Retina (tissue), 1 donor: ENCODE measurements at regions not wholly inside any gene's neighbourhood (a gene's known extent, or its start where the extent isn't known, plus 50 kb on each side); places are given as distances from the start of the nearest gene placed in this dataset.

ENCODE experiments used
- DNase-seq: peaks from one replicate; pipeline ENCODE4 v3.0.0-alpha.2; 2016

DNA sequence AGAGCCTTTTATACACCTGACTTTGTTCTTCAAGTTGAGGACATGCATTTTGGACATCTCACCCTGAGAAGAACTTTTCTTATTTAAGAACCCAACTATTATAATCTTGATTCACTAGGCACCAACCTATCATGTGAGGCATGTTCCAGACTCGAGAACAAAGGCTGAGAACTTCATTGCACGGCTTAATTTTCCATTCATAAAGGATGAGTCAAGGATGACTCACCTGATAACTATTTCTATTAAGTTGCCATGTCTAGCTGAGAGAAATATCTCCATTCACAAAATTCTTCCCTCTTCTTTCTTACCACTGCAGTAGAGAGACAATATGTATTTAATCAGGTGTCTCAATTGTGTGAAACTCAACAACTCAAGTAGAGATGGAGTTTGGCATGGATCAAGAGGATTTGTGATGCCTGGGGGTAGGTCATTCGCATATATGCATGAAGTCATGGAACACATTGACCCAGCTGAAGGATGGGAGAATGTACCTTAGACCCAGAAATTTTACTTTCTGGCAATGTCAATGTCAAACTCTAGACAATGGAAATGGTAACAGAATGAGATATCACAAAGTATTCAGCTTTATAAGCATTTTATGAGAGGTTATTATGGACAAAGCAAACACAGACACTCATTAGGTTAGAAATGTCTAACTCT is 173.2 kb upstream of the PRNP start:
- DNase-seq, result no peak

DNA sequence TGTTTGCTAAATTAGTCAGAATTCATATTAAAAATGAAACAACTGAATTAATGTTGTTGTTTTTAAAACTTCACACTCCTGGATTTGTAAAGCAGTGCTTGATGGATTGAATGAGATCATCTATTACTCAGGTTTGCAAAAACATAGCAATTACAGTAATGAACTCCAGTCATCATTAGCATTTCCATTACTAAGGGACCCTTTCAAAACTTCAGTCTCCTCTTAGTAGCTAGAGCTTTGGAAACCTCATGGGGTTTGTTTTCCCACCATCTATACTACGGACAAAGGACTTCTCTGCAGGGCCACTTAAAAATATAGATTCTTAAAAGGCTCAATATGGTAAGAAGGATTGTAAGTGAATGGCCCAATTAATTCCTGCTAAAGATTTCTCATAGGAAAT is 174.5 kb upstream of the PRNP start:
- DNase-seq, result no peak

DNA sequence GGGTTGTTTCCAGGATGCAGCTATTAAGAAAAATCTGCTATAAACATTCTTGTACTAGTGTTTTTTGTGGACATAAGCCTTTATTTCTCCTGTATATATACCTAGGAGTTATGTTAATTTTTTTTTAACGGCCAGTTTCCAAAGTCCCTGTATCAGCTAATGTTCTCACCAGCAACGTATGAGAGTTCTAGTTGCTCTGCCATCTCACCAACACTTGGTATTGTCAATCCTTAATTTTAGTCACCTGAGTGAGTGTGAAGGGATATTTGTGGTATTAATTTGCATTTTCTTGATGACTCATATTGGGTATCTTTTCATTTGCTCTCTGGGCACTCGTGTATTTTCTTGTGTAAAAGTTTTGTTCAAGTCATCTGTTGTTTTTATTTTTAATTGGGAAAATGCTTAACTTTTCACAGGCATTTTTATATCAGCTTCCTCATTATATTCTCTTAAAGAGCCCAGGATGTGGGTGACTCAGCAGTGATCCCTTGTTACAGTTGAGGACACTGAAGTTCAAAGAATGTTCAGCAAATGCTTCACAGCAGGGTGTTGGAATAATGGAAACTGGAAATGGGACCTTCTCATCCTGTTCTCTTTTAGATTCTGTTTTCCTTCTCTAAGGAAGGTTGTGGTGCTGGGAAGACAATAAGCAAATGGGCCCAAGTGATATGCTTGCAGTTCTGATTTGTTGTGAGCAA is 176.3 kb upstream of the PRNP start:
- no peak for DNase-seq

DNA sequence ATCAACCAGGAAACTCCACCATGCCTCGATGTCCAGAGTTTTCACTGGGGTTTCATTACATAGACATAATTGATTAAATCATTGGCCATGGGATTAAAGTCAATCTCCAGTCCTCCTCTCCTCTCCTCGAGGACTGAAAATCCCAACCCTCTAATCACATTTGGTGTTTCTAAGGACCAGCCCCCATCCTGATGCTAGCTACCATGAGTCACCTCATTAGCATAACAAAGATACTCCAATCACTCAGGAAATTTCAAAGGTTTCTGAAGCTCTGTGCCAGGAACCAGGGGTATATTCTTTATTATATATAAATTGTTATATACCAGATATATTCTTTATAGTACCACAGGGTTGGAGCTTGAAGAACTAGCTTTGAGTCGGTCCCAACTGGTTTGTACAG is 177.5 kb upstream of the PRNP start:
- no peak for DNase-seq

DNA sequence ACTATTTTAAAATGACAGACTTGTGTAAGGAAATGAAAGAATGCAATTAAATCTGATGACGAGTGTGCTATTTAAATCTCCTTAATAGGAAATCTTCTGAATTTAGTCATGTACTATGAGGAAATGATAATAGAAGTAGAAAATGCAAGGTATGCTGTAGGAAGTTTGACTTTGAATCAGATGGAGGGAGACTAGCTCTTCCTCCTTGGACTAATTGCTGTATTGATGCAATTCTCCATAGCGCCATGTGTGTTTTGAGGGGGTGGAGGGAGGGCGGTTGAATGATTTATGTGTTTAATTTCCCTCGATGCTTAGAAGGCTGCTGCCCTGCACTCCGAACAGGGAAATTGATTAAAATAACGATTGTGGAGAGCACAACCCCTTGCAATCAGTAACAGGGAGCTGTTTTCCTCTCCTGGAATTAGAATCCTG is 179.0 kb upstream of the PRNP start:
- no peak for DNase-seq

DNA sequence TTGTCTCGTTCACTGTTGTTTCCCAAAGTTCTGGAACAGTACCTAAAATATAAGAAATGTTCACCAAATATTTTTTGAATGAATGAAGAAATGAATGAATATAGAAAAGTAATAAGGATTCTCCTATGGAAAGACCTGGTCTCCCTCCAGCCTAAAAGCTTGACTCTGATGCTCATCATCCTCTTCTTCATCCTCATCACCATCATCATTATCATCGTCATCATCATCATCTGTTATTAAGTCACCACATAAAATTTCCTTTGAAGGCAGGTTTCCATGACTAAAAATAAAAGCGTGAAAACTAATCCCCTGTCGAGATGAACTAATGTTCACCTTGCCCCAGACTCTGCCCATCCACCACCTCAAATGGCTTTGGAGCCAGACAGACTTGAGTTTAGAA is 181.4 kb upstream of the PRNP start:
- DNase-seq, result no peak

DNA sequence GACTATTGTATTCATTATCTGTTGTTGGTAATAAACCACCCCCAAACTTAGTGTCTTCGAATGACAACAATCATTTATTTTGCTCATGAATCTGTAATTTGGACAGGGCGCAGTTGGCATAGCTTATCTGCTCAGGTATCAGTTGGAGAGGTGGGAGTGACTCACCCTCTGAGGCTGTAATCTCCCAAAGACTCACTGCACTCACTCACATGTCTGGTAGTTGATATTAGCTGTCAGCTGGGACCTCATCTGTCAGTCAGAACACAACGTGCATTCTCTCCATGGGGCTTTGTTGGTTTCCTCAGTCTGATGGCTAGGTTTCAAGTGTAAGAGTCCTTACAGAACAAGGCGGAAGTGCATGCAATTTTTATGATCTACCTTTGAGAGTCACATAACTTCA is 183.5 kb upstream of the PRNP start:
- no peak for DNase-seq

DNA sequence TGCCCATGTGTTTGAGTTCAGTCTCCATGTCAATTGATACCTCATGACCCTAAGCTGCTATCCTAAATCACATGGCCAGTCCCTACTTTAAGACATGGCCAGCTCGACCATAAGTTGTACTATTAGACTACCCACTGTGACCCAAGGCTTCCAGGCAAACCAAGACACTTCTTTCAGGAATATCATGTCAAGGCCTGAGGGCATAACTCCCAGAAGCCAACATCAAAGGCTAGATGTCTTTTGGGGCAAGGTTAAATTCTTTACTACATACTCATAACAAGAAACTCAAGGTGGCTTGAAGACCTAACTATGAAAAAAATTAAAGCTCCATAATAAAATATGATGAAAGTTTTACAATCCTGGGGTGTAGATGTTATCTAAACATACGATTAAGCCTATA is 192.9 kb upstream of the PRNP start:
- no peak for DNase-seq

DNA sequence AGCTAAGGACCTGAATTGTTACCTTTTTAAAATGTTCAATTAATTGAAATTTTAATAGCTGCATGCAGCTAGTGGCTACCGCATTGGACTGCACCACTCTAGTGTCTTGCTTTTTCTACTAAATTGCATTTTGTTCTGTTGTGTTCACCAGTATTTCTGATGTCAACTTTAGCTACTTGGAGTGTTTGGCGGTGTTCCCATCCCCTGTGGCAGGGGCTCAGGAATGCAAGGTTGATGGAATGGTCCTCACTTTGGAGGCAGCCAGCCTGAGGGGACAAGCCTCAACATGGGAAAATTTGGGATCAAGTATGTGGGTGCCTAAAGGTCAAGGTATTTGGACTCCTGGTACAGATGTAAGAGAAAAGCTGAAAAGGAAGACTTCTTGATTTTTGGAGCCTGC is 194.6 kb upstream of the PRNP start:
- DNase-seq, result no peak

DNA sequence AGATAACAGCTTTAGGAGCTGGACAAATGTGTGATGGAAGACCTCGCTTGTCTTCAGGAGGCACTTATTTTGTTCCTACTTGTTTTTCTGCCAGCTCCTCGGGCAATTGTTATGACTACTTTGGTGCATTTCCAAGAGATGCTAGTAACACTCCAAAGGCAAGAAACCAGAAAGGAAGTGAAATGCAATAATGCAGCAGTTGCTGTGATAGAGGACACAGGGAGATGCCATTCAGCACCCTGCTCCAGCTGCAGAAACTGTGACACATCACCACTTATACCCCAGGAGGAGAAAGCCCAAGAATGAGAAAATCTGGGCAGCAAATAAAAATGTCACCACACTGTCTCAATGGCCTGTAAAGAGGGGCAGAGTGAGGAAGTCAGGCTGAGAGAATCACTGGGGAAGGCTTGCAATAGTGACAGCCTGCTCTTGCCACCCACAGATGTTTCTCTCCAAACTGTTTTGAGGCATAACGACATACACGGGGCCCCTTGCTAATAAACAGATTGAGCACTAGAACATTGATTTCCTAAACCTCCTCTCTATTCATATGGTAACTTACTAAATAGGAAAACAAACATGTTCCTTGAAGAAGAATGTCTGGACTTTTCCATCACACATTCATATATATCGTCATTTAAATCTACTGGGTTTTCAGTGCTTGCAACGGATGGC is 195.5 kb upstream of the PRNP start:
- DNase-seq, result no peak

DNA sequence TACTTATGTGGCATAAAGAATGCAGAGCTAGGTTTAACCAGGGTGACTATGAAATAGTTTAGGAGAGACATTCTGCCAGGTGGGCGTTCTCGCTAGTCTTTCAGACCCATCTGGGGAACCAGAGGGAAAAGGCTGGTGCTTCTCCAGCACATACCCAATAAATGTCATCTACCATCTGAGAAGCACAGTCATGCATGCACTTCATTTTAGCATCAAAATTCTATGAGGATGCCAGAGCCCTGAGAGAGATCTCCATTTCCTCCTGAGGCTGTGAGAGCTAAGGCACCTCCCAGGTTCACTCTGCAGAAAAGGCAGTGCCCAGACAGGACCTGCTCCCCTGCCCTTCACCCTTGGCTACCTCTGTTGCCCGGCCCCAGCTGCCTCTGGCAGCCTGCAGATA is 196.2 kb upstream of the PRNP start:
- DNase-seq, result no peak

DNA sequence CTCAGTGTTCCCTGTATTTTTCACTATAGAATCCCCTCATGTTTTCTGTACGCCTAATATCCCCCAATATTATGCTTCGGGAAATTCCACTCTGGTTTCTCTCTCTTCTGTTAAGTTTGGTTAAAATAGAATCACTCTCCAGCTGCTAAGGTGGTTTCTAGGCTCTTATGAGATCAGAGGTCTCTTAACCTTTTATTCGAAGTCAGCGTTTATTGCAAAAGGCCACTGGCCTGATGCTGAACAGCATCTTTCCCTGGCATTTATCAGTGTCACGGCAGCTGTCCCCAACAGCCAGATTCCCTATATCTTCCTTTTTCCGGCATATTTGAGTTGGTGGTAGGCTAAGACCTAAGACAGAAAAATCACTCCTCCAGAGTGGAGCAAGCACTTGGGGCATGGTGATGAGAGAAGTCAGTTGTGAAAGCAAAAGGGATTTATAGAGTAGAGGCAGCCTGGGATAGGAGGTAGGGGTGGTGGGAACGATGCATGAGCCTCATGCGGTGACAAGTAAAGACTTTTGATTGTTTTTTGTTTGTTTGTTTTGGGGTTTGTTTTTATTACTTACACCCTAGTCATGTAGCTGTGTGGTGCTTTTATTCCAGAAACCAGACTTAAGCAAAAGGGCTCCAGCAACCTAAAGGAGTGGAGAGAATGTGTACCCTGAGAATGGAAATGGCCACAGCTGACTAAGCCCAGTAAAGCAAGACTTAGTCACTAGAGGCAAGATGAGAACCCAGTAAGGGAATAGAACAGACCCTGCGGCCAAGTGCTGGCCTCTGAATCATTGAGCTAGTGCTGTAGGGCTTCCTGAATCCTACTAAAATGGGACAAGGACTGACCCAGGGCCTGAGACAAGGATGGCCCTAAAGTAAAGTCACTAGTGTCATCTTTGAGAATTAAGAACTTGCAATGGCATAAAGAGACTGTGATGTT is 197.6 kb upstream of the PRNP start:
- DNase-seq, result no peak

DNA sequence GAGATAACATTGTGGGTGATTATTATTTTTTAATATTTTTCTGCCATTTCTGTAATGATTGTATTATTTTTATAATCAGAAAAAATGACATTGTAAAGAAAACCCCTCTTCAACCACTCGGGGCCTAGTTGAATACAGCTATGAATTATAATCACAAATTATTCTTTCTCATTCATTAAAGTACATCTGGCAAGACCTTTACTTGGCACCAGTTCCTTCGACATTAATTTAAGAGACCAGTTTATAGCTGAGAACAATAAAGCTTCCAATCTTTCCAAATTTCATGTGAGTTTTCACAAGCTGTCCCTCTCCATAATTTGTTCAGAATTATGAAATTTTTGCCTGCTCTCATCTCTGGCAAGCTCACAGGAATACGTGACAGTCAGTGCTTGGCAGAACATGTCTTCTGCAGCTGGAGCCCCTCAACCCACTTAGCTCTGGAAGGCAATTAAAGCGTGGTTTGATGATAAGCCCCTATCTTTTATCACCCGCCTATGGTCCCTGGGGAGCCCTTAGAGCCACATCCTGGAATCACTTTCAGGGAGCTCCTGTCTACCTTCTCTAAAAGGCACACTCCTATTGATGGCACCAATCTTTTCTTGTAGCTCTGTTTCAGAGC is 201.8 kb upstream of the PRNP start:
- no peak for DNase-seq

DNA sequence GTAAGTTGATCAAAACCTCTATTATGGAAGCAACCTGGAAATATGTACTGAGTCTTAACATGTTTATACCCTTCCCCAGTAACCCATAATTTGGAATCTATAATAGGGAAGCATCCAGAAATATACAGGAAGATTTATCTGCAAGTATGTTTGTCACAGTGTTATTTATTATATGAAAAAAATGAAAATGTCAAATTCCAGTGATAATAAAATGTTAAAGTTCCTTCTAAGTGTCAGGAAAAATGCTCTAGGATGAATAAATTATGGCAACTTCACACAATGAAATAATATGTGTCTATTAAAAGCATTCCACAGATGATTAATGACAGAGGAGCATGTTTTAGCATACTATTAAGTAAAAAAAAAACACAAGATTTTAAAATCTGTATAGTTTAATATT is 202.3 kb upstream of the PRNP start:
- DNase-seq, result no peak

DNA sequence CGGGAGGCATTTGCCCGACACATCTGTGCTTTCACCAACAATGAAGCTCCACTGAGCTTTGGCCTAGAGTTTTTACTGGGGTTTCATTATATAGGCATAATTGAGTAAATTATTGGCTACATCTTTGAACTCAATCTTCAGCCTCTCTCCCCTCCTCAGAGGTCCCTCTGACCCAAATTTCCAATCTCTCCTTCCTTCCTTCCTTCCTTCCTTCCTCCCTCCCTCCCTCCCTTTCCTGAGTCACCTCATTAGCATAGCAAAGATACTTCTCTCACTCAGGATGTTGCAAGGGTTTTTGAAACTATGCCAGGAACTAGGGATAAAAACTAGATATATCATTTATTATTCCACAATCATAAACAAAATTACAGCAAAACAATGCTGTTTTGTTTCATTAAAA is 202.8 kb upstream of the PRNP start:
- DNase-seq, result no peak

DNA sequence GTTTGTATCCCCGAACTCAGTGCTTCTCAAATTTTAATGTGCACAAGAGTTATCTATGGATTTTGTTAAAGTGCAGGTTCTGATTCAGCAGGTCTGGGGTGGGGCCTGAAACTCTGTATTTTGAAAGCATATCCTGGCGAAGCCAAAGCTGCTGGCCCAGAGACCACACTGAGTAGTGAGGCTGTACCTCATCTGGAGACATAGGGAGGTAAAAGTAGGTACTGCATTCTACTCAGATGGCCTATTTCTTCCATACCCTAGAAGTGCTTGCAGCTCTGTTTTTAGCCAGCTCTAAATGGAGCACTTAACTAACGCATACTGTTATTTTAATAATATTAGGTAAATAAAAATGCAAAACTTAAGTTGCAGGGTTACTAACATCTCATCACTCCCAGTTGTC is 206.2 kb upstream of the PRNP start:
- no peak for DNase-seq

DNA sequence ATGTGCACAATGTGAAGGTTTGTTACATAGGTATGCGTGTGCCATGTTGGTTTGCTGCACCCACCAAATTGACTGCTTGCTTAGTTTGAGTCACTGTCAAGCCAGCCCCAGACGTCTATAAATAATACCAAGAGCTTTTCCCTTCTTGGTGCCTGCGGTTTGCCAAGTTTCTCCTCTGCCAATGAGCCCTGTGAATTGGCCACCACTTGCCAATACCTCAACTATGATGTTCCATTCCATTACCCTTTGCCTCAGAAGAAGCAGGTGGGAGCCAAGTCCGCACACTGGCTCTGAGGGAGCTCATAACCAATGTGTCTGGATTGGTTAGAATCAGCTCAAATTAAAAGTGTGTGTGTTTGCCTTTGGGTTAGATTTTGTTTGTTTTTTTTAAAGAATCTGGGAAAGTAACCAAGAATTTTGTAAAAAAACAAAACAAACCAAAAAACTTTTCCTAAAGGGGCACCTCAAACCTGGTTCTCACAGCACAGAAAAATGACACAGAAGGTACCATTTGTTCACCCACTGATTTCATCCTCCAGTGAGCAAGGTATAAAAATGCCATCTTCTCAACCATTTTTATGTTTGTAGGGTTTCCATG is 209.3 kb upstream of the PRNP start:
- no peak for DNase-seq

DNA sequence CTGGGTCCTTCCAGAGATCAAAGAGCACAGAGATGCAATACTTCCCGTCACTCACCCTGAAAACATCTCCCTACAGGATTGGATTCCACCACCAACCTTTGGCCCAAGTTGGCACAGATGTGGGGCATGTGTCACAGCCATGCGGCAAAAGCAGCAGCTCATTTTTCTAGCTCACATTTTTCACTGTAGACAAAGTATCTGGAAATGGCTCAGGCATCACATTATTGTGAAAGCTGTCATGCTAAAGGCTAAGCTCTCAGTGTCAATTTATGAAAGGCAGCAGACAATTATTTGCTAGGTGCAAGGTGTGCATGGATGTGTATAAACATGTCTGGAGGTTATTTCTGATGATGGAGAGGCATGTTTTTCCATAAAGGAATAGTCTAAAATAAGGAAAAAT is 213.3 kb upstream of the PRNP start:
- DNase-seq, result no peak

DNA sequence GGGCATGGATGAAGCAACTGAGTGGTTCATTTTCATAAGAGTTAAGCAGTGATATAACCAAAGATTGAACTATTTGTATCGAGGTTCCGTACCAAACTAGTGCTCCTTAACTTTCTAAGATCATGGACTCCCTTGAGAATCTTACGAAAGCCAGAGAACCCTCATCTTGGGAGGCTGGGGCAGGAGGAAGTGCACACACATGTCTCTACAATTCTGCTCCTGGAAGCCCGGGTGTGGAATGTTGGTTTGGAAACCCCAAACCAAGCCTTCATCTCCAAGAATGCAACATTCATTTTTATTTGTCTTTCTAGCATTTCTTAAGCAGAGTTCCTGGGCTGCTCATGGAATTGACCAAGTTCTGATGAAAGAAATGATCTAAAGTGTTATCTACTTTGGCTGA is 215.0 kb upstream of the PRNP start:
- no peak for DNase-seq

DNA sequence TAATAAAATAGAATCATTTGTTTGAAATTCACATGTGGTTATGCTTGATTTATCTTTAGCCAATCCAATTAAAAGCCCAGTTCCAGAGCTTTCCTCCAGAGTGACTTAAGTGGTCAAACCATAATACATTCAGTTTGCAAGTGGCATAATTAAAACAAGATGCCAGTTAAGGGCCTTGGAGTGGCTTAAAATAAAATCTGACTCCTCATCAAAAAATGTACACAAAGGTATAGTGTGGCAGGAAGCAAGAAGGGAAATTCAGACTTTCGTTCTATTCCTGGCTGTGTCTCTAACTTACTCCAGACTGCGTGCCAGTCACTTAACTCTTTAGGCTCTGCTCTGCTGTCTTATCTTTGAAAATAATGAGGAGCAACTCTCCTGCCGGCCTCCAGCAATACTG is 215.9 kb upstream of the PRNP start:
- DNase-seq, result no peak

DNA sequence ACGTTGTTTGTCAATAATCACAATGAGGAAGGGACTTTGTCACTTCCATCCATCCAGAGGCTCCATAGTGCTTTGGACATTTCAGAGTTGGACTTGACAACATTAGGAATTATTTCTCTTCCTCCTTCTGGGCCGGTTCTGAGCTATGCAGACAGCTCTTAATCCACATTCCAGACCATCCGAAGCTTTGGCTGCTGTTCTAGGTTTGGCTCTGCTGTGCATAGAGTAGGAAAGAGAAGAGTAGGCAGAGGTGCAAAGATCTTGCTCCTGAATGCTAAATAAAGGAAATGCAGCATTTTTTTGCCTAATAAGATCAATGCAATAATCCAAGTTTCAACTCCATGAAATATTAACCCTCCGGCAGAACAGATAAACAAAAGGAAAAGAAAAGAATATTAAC is 216.3 kb upstream of the PRNP start:
- DNase-seq, result no peak

DNA sequence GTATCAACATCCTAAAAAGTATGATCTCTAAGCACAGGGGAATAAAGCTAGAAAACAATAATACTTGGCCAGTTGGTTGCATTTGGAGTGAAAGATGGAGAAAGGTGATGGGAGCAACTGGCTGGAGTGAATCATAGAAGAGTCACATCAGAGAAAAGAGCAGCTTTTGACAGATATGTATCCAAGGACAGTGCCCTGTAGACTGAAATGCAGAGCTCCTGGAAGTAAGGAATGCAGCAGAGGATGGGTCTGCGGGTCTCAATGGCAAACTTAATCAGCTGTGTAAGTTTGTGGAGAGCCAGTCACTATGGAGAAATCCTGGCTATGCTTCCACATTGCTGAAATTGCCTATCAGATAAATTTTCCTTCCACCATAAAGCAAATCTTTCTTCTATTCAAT is 218.1 kb upstream of the PRNP start:
- DNase-seq, result no peak
